ENCODE measurements at regions not wholly inside any gene's neighbourhood (a gene's known extent, or its start where the extent isn't known, plus 50 kb on each side); places are given as distances from the start of the nearest gene placed in this dataset.

DNA sequence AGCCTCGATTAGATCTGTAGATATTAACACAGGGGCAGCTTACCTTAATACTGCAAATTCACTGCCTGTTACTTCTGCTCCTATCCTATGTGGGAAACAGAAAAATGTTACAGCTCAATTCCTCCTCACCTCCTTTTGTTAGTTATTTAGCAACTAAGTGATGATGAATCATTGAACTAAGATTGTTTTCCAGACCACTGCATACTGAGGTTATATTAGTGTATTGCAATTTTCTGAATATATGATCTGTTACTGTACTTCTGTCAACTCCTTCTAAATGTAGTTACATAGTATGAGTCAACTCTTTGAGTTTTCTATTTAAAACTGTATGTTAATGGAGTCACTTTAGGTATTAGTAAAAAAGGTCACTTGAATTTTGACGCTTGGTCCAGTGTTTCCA is 331.5 kb upstream of the SLCO3A1 start:
- DNase-seq (ENCODE audit: low spot score) = no peak

DNA sequence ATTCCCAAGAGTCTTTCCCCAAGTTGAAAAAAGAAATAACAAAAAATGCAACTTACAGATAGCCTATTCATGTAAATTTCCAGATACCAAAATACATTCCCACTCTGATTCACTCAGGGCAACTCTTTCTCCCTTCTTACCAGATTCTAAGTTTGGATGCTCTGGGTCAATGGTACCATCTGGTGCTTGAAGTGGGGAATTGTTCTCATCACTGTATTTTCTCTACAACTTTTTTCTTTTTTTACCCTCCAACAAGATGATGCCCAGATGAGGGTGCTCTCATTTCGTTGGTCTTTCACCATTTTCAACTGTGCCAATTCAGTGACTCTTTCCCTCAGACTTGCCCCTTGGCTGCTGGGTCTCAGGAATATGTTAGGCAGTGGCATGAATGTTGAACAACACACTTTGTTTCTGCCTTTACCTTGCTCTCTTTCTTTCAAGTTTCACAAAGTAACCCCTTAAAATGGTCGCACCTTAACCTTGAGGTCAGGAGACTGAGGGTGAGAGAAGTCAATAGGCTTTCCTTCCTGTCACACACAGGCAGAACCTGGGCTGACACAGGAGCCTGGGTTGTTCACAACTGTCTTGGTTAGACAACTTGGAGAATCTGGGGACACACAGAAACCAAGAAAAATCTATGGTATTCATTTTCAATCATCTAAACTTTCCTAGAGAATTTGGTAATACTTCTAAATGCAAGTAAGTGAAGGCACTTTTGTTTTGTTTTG is 330.7 kb upstream of the SLCO3A1 start:
- no peak for DNase-seq (ENCODE audit: low spot score)

GRCh38 chr15:91523596-91523995 is 329.9 kb upstream of the SLCO3A1 start:
- no peak for DNase-seq (ENCODE audit: low spot score)

DNA sequence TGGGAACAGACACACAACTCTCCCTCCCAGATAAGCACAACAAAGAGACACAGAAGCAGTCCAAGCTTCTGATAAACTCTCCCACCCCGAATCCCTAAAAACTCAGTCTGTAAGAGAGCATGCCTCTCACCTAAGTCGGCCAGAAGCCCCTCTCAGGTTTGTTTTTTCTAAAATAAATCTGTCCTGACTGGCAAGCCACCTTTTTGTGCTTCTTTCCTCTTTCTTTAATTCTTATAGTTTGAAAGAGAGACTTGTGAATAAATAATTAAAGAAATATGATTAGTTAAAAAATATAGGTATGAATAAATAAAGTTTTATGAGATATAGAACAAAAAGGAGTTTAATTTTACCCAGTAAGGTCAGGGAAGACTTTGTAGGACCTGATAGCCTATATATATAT is 329.0 kb upstream of the SLCO3A1 start:
- DNase-seq (ENCODE audit: low spot score) = no peak

- DNase-seq (ENCODE audit: low spot score) = no peak
These were observed 327.8 kb upstream of the SLCO3A1 start for GRCh38 chr15:91525751-91526150.

DNA sequence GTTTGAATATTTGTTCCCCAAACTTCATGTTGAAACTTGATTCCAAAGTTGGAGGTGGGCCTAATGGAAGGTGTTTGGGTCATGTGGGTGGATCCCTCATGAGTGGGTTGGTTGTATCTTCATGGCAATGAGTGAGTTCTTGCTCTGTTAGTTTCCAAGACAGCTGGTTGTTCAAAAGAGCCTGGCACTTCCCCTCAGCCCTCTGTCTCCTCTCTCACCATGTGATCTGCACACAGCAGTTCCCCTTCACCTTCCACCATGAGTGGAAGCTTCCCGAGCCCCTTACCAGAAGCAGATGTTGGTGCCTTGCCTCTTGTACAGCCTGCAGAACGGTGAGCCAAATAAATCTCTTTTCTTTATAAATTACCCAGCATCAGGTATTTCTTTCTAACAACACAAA is 327.1 kb upstream of the SLCO3A1 start:
- no peak for DNase-seq (ENCODE audit: low spot score)

DNA sequence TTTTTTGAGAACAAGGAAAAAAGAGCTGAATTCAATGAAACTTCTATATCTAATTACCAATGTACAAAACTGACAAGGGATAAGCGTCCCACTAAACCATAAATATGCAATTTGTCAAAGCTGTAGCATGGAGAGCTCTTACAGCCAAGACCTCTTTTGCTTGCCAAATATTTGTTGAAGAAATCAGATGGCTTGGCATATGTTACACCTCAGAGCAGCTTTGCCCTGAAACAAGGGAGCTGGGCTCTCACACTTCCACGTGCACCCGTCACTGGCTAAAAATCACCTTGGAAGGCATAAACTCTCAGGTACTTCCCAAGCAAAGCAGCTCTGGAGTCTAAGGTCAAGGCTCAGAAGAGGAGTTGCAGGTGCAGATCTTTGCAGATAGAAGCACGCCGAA is 324.7 kb upstream of the SLCO3A1 start:
- DNase-seq (ENCODE audit: low spot score) = no peak

GRCh38 chr15:91529534-91529933 is 324.0 kb upstream of the SLCO3A1 start:
- DNase-seq (ENCODE audit: low spot score) = no peak

DNA sequence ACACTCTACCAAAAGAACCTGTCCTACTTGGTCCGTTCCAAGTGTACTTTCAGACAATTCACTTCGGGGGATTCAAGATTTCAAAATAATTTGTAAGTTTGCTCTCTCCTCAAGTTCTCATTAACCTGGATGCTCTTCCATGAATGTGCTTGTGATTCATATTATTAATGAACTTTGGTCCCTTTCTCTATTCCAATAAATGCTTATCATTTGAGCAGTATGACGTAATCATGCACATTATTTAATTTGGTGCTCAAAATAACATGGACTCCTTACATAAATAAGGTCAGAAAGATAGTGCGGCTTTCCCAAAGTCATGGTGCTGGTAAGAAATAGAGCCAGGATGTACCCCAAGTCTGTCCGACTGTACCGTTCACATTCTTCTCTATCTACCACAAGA is 323.2 kb upstream of the SLCO3A1 start:
- DNase-seq (ENCODE audit: low spot score) = no peak

DNA sequence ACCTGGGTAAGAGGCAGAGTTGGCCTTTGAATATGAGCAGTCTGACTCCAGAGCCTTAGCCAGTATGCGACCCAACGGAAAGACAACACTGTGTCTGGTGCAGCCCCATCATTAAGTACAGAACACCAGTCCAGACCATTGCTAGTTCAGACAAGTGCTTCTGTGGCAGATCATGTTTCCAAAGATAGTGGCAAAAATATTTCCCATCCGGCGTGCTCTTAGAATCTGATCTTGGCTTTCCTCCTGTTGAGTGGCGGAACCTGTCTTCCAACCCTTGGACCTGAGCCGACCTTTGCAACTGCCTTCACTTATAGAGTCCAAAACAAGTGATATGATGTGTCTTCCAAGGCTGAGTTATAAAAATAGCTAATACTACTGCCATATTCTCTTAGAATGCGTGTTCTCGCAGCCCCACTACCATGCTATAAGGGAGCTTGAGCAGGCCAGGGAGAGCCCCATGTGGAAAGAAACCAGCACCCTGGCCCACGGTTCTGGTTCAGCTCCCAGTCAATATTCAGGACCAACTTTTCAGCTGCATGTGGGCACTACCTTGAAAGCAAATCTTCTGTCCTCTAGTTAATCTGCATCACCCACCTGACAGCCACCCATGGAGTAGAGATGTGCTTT is 322.4 kb upstream of the SLCO3A1 start:
- no peak for DNase-seq (ENCODE audit: low spot score)

DNA sequence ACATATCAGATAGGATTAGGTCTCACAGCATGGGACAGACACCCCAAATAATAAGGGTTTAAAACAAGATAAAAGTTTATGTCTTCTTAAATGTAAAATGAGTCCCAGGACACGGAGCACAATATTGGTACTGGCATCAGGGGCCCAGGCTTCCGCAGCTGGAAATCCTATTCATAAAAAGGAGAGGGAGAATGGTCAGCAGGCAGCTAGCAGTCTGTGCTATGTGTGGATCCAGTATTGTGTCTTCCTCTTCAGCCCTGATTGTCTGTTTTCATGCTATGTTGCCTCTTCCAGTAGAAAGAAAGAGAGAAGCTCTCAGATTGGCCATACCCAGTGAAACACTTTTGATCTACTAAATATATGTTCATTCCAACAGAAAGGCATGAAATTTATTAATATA is 319.3 kb upstream of the SLCO3A1 start:
- DNase-seq (ENCODE audit: low spot score) = no peak

GRCh38 chr15:91534976-91535375 is 318.5 kb upstream of the SLCO3A1 start:
- no peak for DNase-seq (ENCODE audit: low spot score)

GRCh38 chr15:91535856-91536500 is 317.5 kb upstream of the SLCO3A1 start:
- no peak for DNase-seq (ENCODE audit: low spot score)

GRCh38 chr15:91537856-91538255 is 315.7 kb upstream of the SLCO3A1 start:
- no peak for DNase-seq (ENCODE audit: low spot score)

- no peak for DNase-seq (ENCODE audit: low spot score)
These were observed 314.7 kb upstream of the SLCO3A1 start for GRCh38 chr15:91538782-91539181.

DNA sequence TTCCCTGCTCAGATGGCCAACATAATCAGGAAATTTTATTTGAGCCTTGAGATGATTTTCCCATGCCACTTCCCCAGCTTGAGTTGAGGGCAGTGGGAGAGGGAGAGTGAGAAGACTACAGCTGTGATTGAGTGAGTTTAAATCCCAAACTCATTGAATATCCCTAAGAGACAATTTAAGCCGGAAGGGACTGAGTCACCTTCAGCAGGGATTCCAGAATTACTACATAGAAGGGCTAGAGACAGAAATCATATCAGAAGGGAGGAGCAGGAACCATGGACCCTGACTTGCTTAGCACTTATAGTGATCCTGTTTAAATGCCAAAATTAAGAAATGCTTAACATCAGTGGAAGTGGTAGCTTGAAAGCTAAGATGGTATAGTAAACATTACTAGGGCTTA is 312.2 kb upstream of the SLCO3A1 start:
- no peak for DNase-seq (ENCODE audit: low spot score)

DNA sequence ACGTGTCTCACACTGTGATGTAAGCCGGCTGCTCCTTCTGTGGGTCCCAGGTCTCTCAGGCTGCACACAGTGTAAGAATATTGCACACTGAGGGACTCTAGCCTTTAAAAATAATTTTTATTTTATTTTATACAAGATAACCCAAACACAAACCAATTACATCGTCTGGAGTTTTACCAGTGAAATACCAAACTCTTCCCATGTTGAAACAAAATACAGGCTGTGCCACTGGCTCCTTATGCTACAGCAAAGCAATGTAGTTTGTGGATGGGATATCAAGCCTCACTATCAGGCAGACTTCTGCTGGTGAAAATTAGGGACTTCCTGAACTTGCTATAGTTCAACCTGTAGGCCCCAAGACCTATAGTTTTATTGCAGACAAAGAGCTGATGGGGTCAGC is 311.3 kb upstream of the SLCO3A1 start:
- DNase-seq (ENCODE audit: low spot score) = no peak

DNA sequence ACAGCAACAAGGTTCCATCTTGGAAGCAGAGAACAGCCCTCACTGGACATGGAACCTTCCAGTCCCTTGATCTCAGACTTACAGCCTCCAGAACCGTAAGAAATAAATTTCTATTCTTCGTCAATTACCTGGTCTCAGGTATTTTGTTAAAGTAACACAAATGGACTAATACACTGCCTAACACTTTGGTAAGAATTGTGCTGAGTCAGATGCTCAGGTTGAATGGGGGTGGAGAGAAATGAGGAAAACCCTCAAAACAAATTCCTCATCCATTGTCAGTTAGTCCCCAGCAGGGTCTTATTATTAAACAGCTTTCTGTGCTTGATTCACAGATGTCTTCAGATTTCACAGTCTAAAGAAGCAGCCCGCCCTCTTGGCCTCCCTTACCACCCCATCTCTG is 306.2 kb upstream of the SLCO3A1 start:
- DNase-seq (ENCODE audit: low spot score) = no peak

DNA sequence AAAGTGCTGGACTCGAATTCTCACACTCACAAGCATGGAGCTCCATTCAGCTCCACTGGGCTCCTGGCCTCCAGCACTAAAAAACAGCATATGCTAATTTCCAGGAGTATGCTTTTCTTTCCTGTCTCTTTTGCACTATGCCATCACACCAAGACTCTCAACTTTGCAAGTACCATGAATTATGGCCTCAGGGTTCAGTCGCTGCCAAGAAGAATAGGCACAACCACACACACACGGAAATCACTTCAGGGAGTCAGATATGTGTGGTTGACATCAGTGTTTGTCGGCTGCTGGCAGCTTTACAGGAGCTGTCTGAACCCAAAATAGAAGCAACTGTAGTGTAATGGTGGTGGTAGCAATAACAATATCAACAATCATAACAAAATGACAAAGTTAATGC is 305.0 kb upstream of the SLCO3A1 start:
- DNase-seq (ENCODE audit: low spot score) = no peak

DNA sequence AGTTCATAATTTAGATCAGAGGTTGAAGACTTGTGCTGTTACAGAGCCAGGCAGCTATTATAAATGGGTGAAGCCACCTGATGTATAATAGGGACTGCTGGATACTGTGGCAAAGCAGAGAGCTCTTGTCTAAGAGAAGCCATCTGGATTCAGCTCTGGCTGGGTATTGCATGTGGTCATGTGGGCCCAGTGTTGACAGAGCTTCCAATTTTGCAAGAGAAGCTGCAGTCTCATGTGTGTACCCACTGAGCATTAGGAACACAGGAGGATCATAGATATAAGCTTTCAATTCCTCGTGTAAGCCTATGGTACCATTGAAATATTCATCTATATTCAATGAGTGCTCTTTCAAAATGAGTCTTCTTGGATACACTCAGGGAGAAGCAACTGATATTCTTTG is 303.9 kb upstream of the SLCO3A1 start:
- no peak for DNase-seq (ENCODE audit: low spot score)

DNA sequence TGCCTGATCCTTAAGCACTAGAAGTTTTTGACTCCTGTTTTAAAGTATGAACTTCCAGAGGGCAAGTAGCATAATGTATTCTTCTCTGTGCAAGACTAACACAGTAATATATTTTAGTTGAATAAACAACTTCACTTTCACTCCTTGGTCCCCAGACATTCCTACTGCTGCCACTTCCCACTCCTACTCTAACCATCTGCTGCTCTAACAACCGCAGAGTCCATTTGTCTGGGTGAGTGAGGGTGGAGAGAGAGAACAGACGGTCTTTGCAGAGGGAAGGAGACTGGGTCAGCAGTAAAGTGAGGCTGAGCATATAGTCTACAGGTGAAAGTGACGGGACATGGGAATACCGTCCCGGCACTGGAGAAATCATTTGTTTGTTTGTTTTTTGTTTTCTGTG is 301.0 kb upstream of the SLCO3A1 start:
- no peak for DNase-seq (ENCODE audit: low spot score)

DNA sequence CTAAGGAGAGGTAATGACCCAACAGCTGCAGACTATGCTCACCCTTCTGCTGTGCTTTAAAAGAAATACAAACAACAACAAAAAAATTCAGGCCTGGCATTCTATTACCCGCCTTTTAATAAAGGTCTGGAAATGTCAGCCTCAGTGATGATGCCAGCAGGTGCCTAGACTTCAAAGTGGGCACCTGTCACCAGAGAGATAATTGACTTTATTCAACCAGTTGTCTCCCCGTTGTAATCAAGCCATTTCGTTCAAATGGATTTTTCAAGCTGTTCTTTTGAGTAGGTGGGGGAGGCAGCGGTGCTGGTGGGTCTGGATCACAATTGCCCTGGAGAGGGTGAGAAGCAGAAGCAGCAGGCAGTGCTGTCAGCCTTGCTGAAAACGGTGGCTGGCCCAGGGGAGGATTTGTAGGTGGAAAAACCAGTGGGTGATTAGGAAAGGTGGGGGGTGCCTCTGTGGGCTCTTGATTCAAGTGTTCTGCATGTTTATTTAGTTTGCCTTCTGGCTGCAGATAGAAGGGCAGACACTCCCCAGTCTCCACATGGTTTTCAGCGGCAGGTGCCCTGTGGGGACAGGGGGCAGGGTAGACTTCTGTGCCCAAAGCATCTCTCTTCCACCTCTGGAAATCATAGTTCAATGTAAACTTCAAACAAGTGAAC is 300.2 kb upstream of the SLCO3A1 start:
- DNase-seq (ENCODE audit: low spot score) = no peak

GRCh38 chr15:91555312-91555711 is 298.2 kb upstream of the SLCO3A1 start:
- no peak for DNase-seq (ENCODE audit: low spot score)

Data from LoVo (cell line).